ENCODE measurements at regions not wholly inside any gene's neighbourhood (a gene's known extent, or its start where the extent isn't known, plus 50 kb on each side); places are given as distances from the start of the nearest gene placed in this dataset.

DNA sequence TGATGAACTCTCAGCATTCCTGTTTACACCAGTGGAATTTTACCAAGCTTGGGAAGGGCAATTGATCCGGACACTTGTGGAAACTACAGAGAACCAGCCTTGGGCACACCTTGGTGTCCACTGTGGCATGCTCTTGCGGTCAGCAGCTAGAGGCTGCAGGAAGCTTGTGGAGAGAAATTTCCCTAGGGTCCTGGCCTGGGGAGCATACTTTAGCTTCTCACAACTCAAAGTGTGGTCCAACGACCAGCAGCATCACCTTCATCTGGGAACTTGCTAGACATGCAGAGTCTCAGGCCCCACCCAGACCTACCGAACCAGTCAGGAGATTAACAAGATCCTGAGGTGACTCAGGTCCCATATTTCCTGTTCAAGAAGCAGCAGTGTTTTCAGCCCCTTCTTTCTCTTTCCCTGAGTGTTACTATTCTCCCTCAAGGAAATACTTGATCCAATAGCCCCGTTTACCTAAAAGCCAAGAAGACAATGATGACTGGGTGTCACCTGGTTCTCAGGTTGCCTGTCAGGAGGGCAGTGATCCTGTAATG, 55.7 kb upstream of the KCNE2 start:
- TF ChIP-seq TAF1 (IDR thresholded peaks at IDR 0.05; ENCODE audit: low read depth, low read length) (no peak), SPI1 (IDR thresholded peaks at IDR 0.05; ENCODE audit: low read depth, low read length) (no peak), POLR2A (IDR thresholded peaks at IDR 0.05; ENCODE audit: low read depth, low read length) (no peak), POU2F2 (IDR thresholded peaks at IDR 0.05; ENCODE audit: low read depth, low read length) (no peak), POLR2AphosphoS5 (IDR thresholded peaks at IDR 0.05; ENCODE audit: low read depth, low read length) (no peak), PAX5 (IDR thresholded peaks at IDR 0.05; ENCODE audit: insufficient read depth, low read length, severe bottlenecking) (no peak)

Measured in GM12891 (cell line).